Progenitor cell of endocrine pancreas (in vitro differentiated cells): ENCODE measurements at regions not wholly inside any gene's neighbourhood (a gene's known extent, or its start where the extent isn't known, plus 50 kb on each side); places are given as distances from the start of the nearest gene placed in this dataset.

Experiments
- DNase-seq: peaks from one replicate; pipeline ENCODE4 v3.0.0; 2021; ENCODE audit warnings: low spot score; ENCODE audit not compliant: unreplicated experiment
- H3K27ac Mint-ChIP-seq: 2 replicates; pipeline ENCODE4 v1.8.0; 2021; ENCODE audit warnings: mild to moderate bottlenecking, moderate library complexity, mixed read lengths
- H3K27me3 Mint-ChIP-seq: 2 replicates; pipeline ENCODE4 v1.8.0; 2021; ENCODE audit warnings: mixed read lengths
- H3K36me3 Mint-ChIP-seq: 2 replicates; pipeline ENCODE4 v1.8.0; 2022; ENCODE audit warnings: mixed read lengths; ENCODE audit not compliant: insufficient read depth
- H3K4me1 Mint-ChIP-seq: 2 replicates; pipeline ENCODE4 v1.8.0; 2021; ENCODE audit warnings: low read depth, mixed read lengths
- H3K4me3 Mint-ChIP-seq: 2 replicates; pipeline ENCODE4 v1.8.0; 2021; ENCODE audit warnings: low read depth, mild to moderate bottlenecking, moderate library complexity, mixed read lengths
- H3K9me3 Mint-ChIP-seq: 2 replicates; pipeline ENCODE4 v1.8.0; 2021; ENCODE audit warnings: low read depth, mixed read lengths
- CTCF ChIP-seq: fragments of 200-600 bp; sonication (generic); IDR thresholded peaks from one replicate; pipeline ENCODE4 v1.5.0; 2021; ENCODE audit warnings: antibody characterized with exemption, mild to moderate bottlenecking; ENCODE audit not compliant: unreplicated experiment

GRCh38 chr6:119510246-119510645 lies 160.7 kb upstream of the MAN1A1 start:
- Mint-ChIP-seq H3K4me3 (no peak overlapping the region), H3K9me3 (no peaks in the 10 kb centered on the region), H3K4me1 (peaks cover 6% of the 10 kb centered on the region), H3K27ac (no peak overlapping the region), H3K36me3 (no peaks in the 10 kb centered on the region), H3K27me3 (peaks cover 13% of the 10 kb centered on the region)
- no peak for TF ChIP-seq CTCF
- no peak for DNase-seq

- H3K4me1 Mint-ChIP-seq, result no peaks in the 10 kb centered on the region
- no peaks in the 10 kb centered on the region for H3K9me3 Mint-ChIP-seq
- peaks cover 6% of the 10 kb centered on the region for H3K27me3 Mint-ChIP-seq
- no peak overlapping the region for H3K4me3 Mint-ChIP-seq
- H3K27ac Mint-ChIP-seq, result no peak overlapping the region
- no peak for TF ChIP-seq CTCF
- no peak for DNase-seq
- H3K36me3 Mint-ChIP-seq, result no peaks in the 10 kb centered on the region
Observed at GRCh38 chr6:119506631-119507174, 157.1 kb upstream of the MAN1A1 start.

- no peak for DNase-seq
- TF ChIP-seq CTCF, result no peak
- H3K9me3 Mint-ChIP-seq, result no peaks in the 10 kb centered on the region
- no peaks in the 10 kb centered on the region for H3K27me3 Mint-ChIP-seq
- no peak overlapping the region for H3K4me3 Mint-ChIP-seq
- peaks cover 15% of the 10 kb centered on the region for H3K4me1 Mint-ChIP-seq
- no peaks in the 10 kb centered on the region for H3K36me3 Mint-ChIP-seq
- H3K27ac Mint-ChIP-seq, result no peak overlapping the region
Observed at GRCh38 chr6:119501798-119502483, 152.4 kb upstream of the MAN1A1 start.

- peaks cover 21% of the 10 kb centered on the region for H3K4me1 Mint-ChIP-seq
- no peaks in the 10 kb centered on the region for H3K36me3 Mint-ChIP-seq
- H3K27ac Mint-ChIP-seq, result no peak overlapping the region
- DNase-seq, result no peak
- no peak overlapping the region for H3K4me3 Mint-ChIP-seq
- no peaks in the 10 kb centered on the region for H3K27me3 Mint-ChIP-seq
- no peak for TF ChIP-seq CTCF
- no peaks in the 10 kb centered on the region for H3K9me3 Mint-ChIP-seq
Observed at GRCh38 chr6:119499797-119500196, 150.2 kb upstream of the MAN1A1 start.

- TF ChIP-seq CTCF, result no peak
- Mint-ChIP-seq H3K36me3 (no peaks in the 10 kb centered on the region), H3K4me3 (no peak overlapping the region), H3K27ac (no peak overlapping the region), H3K9me3 (no peaks in the 10 kb centered on the region), H3K27me3 (no peaks in the 10 kb centered on the region), H3K4me1 (peaks cover 34% of the 10 kb centered on the region)
- no peak for DNase-seq
Observed at GRCh38 chr6:119497988-119498727, 148.6 kb upstream of the MAN1A1 start.
